ENCODE measurements at regions not wholly inside any gene's neighbourhood (a gene's known extent, or its start where the extent isn't known, plus 50 kb on each side); places are given as distances from the start of the nearest gene placed in this dataset.

GRCh38 chr4:30783751-30784150 is 63.6 kb downstream of the PCDH7 start:
- DNase-seq (ENCODE audit: low spot score) (no peak), FAIRE-seq (no peak)

GRCh38 chr4:30789219-30789671 is 69.1 kb downstream of the PCDH7 start:
- FAIRE-seq (no peak), DNase-seq (ENCODE audit: low spot score) (no peak)

DNA sequence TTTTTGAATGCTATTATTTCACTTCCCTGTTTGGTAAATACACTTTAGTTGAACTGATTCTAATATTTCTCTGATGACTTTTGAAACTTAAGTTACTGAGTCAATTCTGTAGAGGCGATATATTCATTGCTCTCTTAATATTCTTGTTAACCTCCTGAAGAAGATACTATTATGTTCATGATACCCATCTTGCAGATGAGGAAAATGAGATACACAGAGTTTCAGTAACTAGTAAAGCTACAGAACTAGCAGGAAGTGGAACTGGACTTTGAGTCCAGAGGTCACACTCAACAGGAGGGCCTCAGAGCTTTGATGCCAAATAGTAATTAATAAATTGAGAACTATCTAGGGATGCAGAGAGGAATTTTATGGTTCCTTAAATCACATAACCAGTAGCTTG is 70.0 kb downstream of the PCDH7 start:
- no peak for FAIRE-seq
- no peak for DNase-seq (ENCODE audit: low spot score)

DNA sequence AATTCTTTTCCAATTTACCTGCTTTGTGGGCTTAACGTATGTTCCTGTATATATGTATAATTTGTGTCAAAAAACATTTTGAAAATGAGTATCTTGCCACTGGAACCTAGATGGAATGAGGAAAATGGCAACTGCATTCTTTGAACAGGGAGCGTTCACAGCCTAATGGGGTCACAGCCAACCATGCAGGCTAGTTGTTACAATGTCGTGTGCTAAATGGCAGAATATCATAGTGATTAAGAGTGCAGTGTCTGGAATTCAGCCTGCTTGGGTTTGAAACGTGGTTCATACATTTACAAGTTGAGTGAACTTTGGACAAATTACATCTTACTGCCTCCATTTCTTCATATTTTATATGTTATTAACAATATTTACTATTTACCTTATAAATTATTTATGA is 70.8 kb downstream of the PCDH7 start:
- DNase-seq (ENCODE audit: low spot score): no peak
- FAIRE-seq: no peak

- no peak for DNase-seq (ENCODE audit: low spot score)
- no peak for FAIRE-seq
These were observed 72.4 kb downstream of the PCDH7 start for GRCh38 chr4:30792601-30793000.

GRCh38 chr4:30801876-30802275 is 81.7 kb downstream of the PCDH7 start:
- DNase-seq (ENCODE audit: low spot score) (no peak), FAIRE-seq (no peak)

GRCh38 chr4:30802622-30803323 is 82.6 kb downstream of the PCDH7 start:
- DNase-seq (ENCODE audit: low spot score): no peak
- FAIRE-seq: no peak

GRCh38 chr4:30808276-30808675 is 88.1 kb downstream of the PCDH7 start:
- FAIRE-seq (no peak), DNase-seq (ENCODE audit: low spot score) (no peak)

DNA sequence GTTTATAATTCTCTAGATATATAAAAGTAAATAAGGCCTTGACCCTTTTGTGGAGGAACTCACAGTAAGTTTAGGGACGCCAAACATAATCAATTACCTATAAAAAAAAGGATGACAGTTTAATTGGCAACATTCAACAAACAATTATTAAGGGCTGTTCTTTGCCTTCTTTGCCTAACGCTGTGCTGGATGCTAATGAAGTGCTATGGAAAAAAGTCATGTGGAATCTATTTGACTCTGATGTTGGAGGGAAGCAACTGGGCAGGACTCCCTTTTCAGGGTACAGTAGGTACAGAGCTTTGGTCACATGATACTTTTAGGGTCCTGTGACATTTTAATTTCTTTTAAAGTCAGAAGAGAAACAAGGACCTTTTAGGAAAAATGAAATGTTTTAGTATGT is 91.1 kb downstream of the PCDH7 start:
- no peak for FAIRE-seq

DNA sequence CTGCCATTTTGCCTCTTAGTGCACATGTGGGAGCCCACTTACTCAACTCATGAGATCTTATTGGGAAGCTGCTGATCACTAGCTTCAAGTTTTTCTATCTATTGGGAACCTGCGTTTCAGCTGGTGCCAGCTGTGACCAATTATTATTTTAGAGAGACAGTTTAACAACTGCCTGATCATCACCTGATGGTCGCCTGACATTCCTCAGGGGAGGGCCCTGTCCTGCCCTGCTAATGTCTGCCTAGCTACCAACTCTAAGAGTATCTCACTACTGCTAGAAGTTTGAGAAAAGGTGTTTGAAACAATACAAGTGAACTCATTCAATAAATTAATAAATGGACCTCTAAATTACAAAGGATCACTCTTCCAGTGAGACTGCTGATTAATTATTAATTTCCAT is 95.5 kb downstream of the PCDH7 start:
- no peak for DNase-seq (ENCODE audit: low spot score)
- no peak for FAIRE-seq

More for the DNA sequence above, 91.1 kb downstream of the PCDH7 start:
- no peak for DNase-seq (ENCODE audit: low spot score)

DNA sequence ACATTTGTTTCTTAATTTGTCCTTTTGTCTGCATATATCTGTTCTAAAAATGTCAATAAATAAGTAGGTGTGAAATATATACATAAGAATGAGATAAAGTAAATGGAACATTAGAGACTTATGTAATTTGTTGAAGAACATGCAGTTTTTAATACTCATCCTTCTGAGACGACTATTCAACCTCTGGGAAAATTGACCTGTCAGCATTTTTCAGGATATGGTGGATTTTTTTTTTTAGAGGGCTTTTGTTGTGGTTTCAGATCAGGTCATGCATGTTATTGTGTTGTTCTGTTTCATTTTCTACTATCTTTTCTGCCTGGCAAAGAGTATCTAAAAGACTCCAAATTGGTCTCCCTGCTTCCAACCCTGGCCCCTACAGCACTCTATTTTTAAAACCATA is 97.3 kb downstream of the PCDH7 start:
- no peak for DNase-seq (ENCODE audit: low spot score)

GRCh38 chr4:30818541-30818940 is 98.4 kb downstream of the PCDH7 start:
- DNase-seq (ENCODE audit: low spot score) (no peak), FAIRE-seq (no peak)

More for the DNA sequence above, 97.3 kb downstream of the PCDH7 start:
- FAIRE-seq: no peak

GRCh38 chr4:30821275-30821674 is 101.1 kb downstream of the PCDH7 start:
- FAIRE-seq: no peak
- no peak for DNase-seq (ENCODE audit: low spot score)

- DNase-seq (ENCODE audit: low spot score) (peak; percentile 10), FAIRE-seq (no peak)
These were observed 101.9 kb downstream of the PCDH7 start for GRCh38 chr4:30821859-30822612.

- FAIRE-seq (no peak), DNase-seq (ENCODE audit: low spot score) (no peak)
These were observed 102.9 kb downstream of the PCDH7 start for GRCh38 chr4:30822911-30823551.

DNA sequence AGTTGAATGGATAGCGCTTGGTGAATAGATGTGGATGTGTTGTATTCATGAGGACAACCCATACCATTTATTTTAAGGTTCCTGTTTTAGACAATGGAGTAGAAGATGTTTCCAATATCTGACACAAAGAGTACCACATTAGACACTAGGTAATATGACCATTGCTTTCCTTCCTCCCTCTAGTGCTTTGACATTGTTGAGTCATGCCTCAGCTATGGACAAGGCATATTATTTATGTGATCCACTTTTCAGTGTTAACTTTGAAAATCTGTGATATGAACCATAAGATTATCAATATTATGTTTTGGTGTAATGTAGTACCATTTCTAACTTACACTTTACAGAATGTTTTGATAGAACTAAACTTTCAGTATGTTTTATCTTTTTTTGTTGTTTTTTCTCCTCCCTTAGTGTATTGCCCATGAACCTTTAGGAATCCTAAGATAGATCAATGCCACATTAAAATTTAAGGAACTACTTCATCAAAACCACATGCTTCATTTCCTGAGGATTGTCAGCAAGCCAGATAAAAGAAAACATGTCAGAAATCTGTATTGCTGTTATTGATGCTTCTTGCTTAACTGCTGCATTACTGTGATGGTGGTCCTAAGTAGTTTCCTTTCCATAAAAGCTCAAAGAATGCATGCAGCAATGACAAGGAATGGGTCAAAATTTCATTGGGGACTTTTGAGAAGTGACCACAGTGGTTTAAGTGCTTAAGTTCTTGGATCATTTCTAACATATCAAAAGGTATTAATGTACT is 105.0 kb downstream of the PCDH7 start:
- DNase-seq (ENCODE audit: low spot score) (no peak), FAIRE-seq (no peak)

GRCh38 chr4:30828264-30828926 is 108.2 kb downstream of the PCDH7 start:
- DNase-seq (ENCODE audit: low spot score) (no peak), FAIRE-seq (no peak)

DNA sequence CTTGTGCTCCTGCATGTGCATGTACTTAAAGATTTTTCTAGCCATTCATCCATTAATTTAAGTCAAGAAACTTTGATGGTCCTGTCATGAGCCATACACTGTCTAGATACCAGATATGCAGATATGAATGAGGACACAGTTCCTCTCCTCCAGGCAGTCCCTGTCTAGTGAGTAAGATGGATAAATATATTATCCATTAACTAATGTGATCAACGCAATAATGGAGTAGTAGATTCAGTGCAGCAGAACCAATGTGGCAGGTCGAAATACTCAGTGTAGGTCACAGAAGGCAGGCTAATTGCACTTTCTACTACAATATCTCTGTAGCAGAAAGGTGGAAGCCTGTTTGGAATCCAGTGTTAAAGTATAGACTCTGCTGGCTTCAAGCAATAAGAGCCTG is 112.5 kb downstream of the PCDH7 start:
- no peak for FAIRE-seq
- no peak for DNase-seq (ENCODE audit: low spot score)

GRCh38 chr4:30833206-30833605 is 113.0 kb downstream of the PCDH7 start:
- DNase-seq (ENCODE audit: low spot score) (no peak), FAIRE-seq (no peak)

GRCh38 chr4:30835044-30835443 is 114.9 kb downstream of the PCDH7 start:
- no peak for FAIRE-seq
- no peak for DNase-seq (ENCODE audit: low spot score)

DNA sequence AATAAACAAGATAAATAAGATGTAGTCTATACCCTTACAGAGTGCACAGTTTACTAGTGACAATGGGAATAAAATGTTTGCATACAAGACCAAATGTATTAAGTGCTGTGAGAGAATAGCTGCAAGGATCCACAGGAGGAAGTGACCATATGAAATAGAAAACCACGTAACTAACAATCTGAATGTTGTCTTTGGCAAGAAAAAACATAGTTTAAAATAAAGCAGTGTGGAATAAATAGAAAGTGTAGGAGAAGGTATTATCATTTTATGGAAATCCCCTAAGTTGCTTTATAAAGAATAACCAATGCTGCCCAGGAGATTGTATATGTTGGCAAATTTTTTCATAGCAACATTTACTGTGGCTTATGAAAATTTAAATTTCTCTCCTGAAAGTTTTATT is 116.1 kb downstream of the PCDH7 start:
- no peak for FAIRE-seq
- no peak for DNase-seq (ENCODE audit: low spot score)
